Esophagus squamous epithelium (tissue), 5 donors: ENCODE measurements at regions not wholly inside any gene's neighbourhood (a gene's known extent, or its start where the extent isn't known, plus 50 kb on each side); places are given as distances from the start of the nearest gene placed in this dataset.

Experiments used
- DNase-seq: peaks from one replicate; lab custom pipeline; 2025; lab: John Stamatoyannopoulos, UW
- H3K27ac ChIP-seq, 4 donors: fragments of 200-600 bp; sonication (generic); one replicate each; pipeline ENCODE4 v1.5.1; 2016 to 2019; ENCODE audit warnings: mild to moderate bottlenecking in 1 of 4
- H3K27me3 ChIP-seq, 4 donors: fragments of 200-600 bp; sonication (generic); 1 replicate in 3 of 4; 2 replicates in 1 of 4; pipeline versions ENCODE4 v1.5.1 to v1.6.0; 2017 to 2021; ENCODE audit warnings: antibody characterized with exemption in 1 of 4
- H3K36me3 ChIP-seq, 3 donors: fragments of 200-600 bp; sonication (generic); one replicate each; pipeline ENCODE4 v1.5.1; 2016 to 2019
- H3K4me1 ChIP-seq, 3 donors: fragments of 200-600 bp; sonication (generic); one replicate each; pipeline ENCODE4 v1.5.1; 2017 to 2019
- H3K4me3 ChIP-seq, 4 donors: fragments of 200-600 bp; sonication (generic); 1 replicate in 3 of 4; 2 replicates in 1 of 4; pipeline ENCODE4 v1.5.1; 2016 to 2019; ENCODE audit warnings: mild to moderate bottlenecking in 2 of 4, moderate library complexity in 1 of 4
- H3K9me3 ChIP-seq, 3 donors: fragments of 200-600 bp; sonication (generic); one replicate each; pipeline ENCODE4 v1.5.1; 2016 to 2019
- CTCF ChIP-seq, 6 experiments: fragments of 450-650 bp in 4 of 6; fragments of 200-600 bp in 2 of 6; sonication (generic) in 2 of 6; IDR thresholded peaks; one replicate each; pipeline ENCODE4 v1.5.1; 2016 to 2019; ENCODE audit warnings: antibody characterized with exemption in 6 of 6, mild to moderate bottlenecking in 4 of 6, moderate library complexity in 4 of 6
- POLR2A ChIP-seq, 4 donors: fragments of 450-650 bp; IDR thresholded peaks; one replicate each; pipeline ENCODE4 v1.6.1; 2017; ENCODE audit warnings: antibody characterized with exemption in 4 of 4, mild to moderate bottlenecking in 4 of 4, moderate library complexity in 3 of 4
- WGBS, 2 donors: methylation state at CpG; one replicate each; pipeline ENCODE4 v1.1.5; 2018; 5-methylcytosine and 5-hydroxymethylcytosine counted together
- intact Hi-C: fragments of 100-400 bp; cut with DNase I; formaldehyde crosslinking; loops from one replicate; pipeline ENCODE4 v1.15.0; 2022
- donor health status: DM: yes; HTN: yes; CAD: no.

GRCh38 chr1:8096105-8097011 is 70.2 kb upstream of the ERRFI1 start:
- DNase-seq = no peak
- Histone ChIP-seq H3K4me1 (peaks cover 22 to 51% (median 30%) of the 10 kb centered on the region in 3 donors), H3K27ac (peak overlapping the region; percentile 85 to 89 (median 86)), H3K27me3 (no peaks in the 10 kb centered on the region), H3K36me3 (no peaks in the 10 kb centered on the region), H3K4me3 (no peak overlapping the region), H3K9me3 (no peaks in the 10 kb centered on the region)
- intact Hi-C loops = no loop called here
- 52 to 61% methylated on average over 12 of the region's 12 CpGs for WGBS, 2 donors
- TF ChIP-seq CTCF (IDR thresholded peaks at IDR 0.05) (no peak), POLR2A (IDR thresholded peaks at IDR 0.05) (no peak)

DNA sequence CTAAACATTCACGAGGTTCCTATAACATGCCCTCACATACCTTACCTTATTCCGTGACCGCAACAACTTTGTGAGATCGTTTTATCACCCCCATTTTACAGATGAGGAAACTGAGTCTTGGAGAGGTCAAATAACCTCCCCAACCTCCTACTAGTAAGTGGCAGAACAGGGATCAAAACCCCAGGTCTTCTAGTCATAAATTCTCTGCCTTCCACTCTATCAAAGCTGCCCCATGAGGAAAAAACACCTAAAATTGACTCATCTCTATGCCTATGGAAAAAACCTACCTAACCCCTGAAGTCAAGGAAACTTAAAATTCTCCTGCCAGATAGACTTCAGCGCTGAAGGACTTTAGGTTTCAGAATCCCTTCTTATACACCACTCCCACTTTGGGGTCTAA is 69.5 kb upstream of the ERRFI1 start:
- no peaks in the 10 kb centered on the region for H3K36me3 ChIP-seq
- H3K9me3 ChIP-seq = no peaks in the 10 kb centered on the region
- peaks cover 22 to 59% (median 34%) of the 10 kb centered on the region in 3 donors for H3K4me1 ChIP-seq
- DNase-seq = no peak
- H3K27ac ChIP-seq = peak overlapping the region; percentile 4 to 89 (median 86)
- WGBS, 2 donors = 92 to 100% methylated on average over 5 of the region's 5 CpGs
- H3K27me3 ChIP-seq = no peaks in the 10 kb centered on the region
- H3K4me3 ChIP-seq = no peak overlapping the region
- intact Hi-C loops = no loop called here
- no peak for TF ChIP-seq CTCF (IDR thresholded peaks at IDR 0.05)
- no peak for TF ChIP-seq POLR2A (IDR thresholded peaks at IDR 0.05)

- H3K27me3 ChIP-seq = no peaks in the 10 kb centered on the region
- WGBS, 2 donors = 40 to 45% methylated on average over 18 of the region's 18 CpGs
- DNase-seq = no peak
- H3K4me1 ChIP-seq = peaks cover 23 to 68% (median 38%) of the 10 kb centered on the region in 3 donors
- H3K36me3 ChIP-seq = no peaks in the 10 kb centered on the region
- intact Hi-C loops = no loop called here
- TF ChIP-seq CTCF (IDR thresholded peaks at IDR 0.05) (no peak), POLR2A (IDR thresholded peaks at IDR 0.05) (no peak)
- H3K4me3 ChIP-seq = no peak overlapping the region
- no peaks in the 10 kb centered on the region for H3K9me3 ChIP-seq
- H3K27ac ChIP-seq = peak overlapping the region; percentile 50 to 88 (median 69)
Observed at GRCh38 chr1:8094481-8095241, 68.6 kb upstream of the ERRFI1 start.

GRCh38 chr1:8093221-8093980 is 67.3 kb upstream of the ERRFI1 start:
- Histone ChIP-seq H3K4me3 (no peak overlapping the region), H3K4me1 (peaks cover 25 to 69% (median 38%) of the 10 kb centered on the region in 3 donors), H3K27me3 (no peaks in the 10 kb centered on the region), H3K27ac (no peak overlapping the region), H3K9me3 (no peaks in the 10 kb centered on the region), H3K36me3 (no peaks in the 10 kb centered on the region)
- TF ChIP-seq POLR2A (IDR thresholded peaks at IDR 0.05) = no peak
- TF ChIP-seq CTCF (IDR thresholded peaks at IDR 0.05) = no peak
- 89 to 95% methylated on average over 9 to 10 of the region's 10 CpGs for WGBS, 2 donors
- intact Hi-C loops = no loop called here
- DNase-seq = no peak
